Prostate gland (tissue), 2 donors: ENCODE measurements at regions not wholly inside any gene's neighbourhood (a gene's known extent, or its start where the extent isn't known, plus 50 kb on each side); places are given as distances from the start of the nearest gene placed in this dataset.

ENCODE experiments used
- CTCF ChIP-seq, 4 experiments: fragments of 200-600 bp in 2 of 4; fragments of 450-650 bp in 2 of 4; sonication (generic) in 2 of 4; IDR thresholded peaks; 1 replicate in 3 of 4; 2 replicates in 1 of 4; pipeline ENCODE4 v1.5.1; 2016 to 2019; ENCODE audit warnings: antibody characterized with exemption in 4 of 4, mild to moderate bottlenecking in 2 of 4, moderate library complexity in 2 of 4
- POLR2AphosphoS5 ChIP-seq: sonication (generic); formaldehyde crosslinking; IDR thresholded peaks from one replicate; pipeline ENCODE4 v1.6.1; 2017; ENCODE audit warnings: antibody characterized with exemption

GRCh38 chr21:25400427-25400826 lies 206.9 kb downstream of the MRPL39 start:
- no peak for TF ChIP-seq CTCF (IDR thresholded peaks at IDR 0.05)
- TF ChIP-seq POLR2AphosphoS5 = no peak
